WTC11 (cell line): ENCODE measurements at regions not wholly inside any gene's neighbourhood (a gene's known extent, or its start where the extent isn't known, plus 50 kb on each side); places are given as distances from the start of the nearest gene placed in this dataset.

Experiments
- ATAC-seq: fragments of 200-7000 bp; cut with Tn5 transposase; 2 replicates; pipeline ENCODE4 v1.10.0; 2021; ENCODE audit warnings: mild to moderate bottlenecking, moderate library complexity
- CTCF ChIA-PET: fragments of 300-600 bp; sonication (Branson Sonifier 250); formaldehyde crosslinking; loops from one replicate; lab custom pipeline; 2021; ENCODE audit warnings: antibody characterized with exemption; lab: Charles Lee
- POLR2A ChIA-PET: fragments of 350-600 bp; sonication (Branson Sonifier 250); formaldehyde crosslinking; loops from one replicate; lab custom pipeline; 2021; ENCODE audit warnings: antibody characterized with exemption; lab: Charles Lee
- DNase-seq: peaks from one replicate; pipeline ENCODE4 v3.0.0; 2021; ENCODE audit warnings: low spot score
- H3K27ac Mint-ChIP-seq: 2 replicates; pipeline ENCODE4 v1.8.0; 2021; ENCODE audit warnings: mixed read lengths
- H3K27me3 Mint-ChIP-seq: 2 replicates; pipeline ENCODE4 v1.8.0; 2021; ENCODE audit warnings: low read depth, mild to moderate bottlenecking, moderate library complexity, mixed read lengths
- H3K36me3 Mint-ChIP-seq: 2 replicates; pipeline ENCODE4 v1.8.0; 2021; ENCODE audit warnings: mixed read lengths
- H3K4me1 Mint-ChIP-seq: 2 replicates; pipeline ENCODE4 v1.8.0; 2022; ENCODE audit warnings: mixed read lengths
- H3K4me3 Mint-ChIP-seq: 2 replicates; pipeline ENCODE4 v1.8.0; 2021; ENCODE audit warnings: mild to moderate bottlenecking, moderate library complexity, mixed read lengths
- H3K9me3 Mint-ChIP-seq: 2 replicates; pipeline ENCODE4 v1.8.0; 2021; ENCODE audit warnings: mixed read lengths
- ATF1 ChIP-seq: sonication (generic); formaldehyde crosslinking; IDR thresholded peaks from 2 replicates; pipeline ENCODE4 v1.8.1; 2023; ENCODE audit warnings: mild to moderate bottlenecking, moderate library complexity, missing genetic modification reagents
- CBFB ChIP-seq: sonication (generic); formaldehyde crosslinking; IDR thresholded peaks from 2 replicates; pipeline ENCODE4 v1.8.1; 2022; ENCODE audit warnings: mild to moderate bottlenecking, low read depth, missing genetic modification reagents
- E2F4 ChIP-seq: sonication (generic); formaldehyde crosslinking; IDR thresholded peaks from 2 replicates; pipeline ENCODE4 v1.8.1; 2022; ENCODE audit warnings: low read depth, mild to moderate bottlenecking, moderate library complexity, missing genetic modification reagents, borderline replicate concordance
- EMX1 ChIP-seq: fragments of 250-450 bp; sonication (Bioruptor Pico); IDR thresholded peaks from 2 replicates; pipeline ENCODE4 v1.8.0; 2021; ENCODE audit warnings: mild to moderate bottlenecking
- ETV6 ChIP-seq: sonication (generic); formaldehyde crosslinking; IDR thresholded peaks from 2 replicates; pipeline ENCODE4 v1.8.1; 2022; ENCODE audit warnings: mild to moderate bottlenecking, missing genetic modification reagents
- IRF2 ChIP-seq: sonication (generic); formaldehyde crosslinking; IDR thresholded peaks from 2 replicates; pipeline ENCODE4 v1.8.0; 2022; ENCODE audit warnings: low read depth, missing genetic modification reagents, borderline replicate concordance
- NR3C1 ChIP-seq: sonication (generic); formaldehyde crosslinking; conservative IDR thresholded peaks from 2 replicates; pipeline ENCODE4 v1.8.1; 2023; ENCODE audit warnings: low read depth, mild to moderate bottlenecking, missing genetic modification reagents
- PRDM15 ChIP-seq: sonication (generic); formaldehyde crosslinking; IDR thresholded peaks from 2 replicates; pipeline ENCODE4 v1.8.0; 2022; ENCODE audit warnings: missing genetic modification reagents
- TCF7 ChIP-seq: sonication (generic); formaldehyde crosslinking; IDR thresholded peaks from 2 replicates; pipeline ENCODE4 v1.8.0; 2022; ENCODE audit warnings: mild to moderate bottlenecking, low read depth, missing genetic modification reagents, moderate library complexity
- ZNF138 ChIP-seq: sonication (generic); formaldehyde crosslinking; conservative IDR thresholded peaks from 2 replicates; pipeline ENCODE4 v1.8.1; 2022; ENCODE audit warnings: mild to moderate bottlenecking, moderate library complexity, missing genetic modification reagents
- ZNF219 ChIP-seq: sonication (generic); formaldehyde crosslinking; IDR thresholded peaks from 2 replicates; pipeline ENCODE4 v1.8.0; 2023; ENCODE audit warnings: missing genetic modification reagents, mild to moderate bottlenecking, borderline replicate concordance
- ZNF263 ChIP-seq: sonication (generic); formaldehyde crosslinking; IDR thresholded peaks from 2 replicates; pipeline ENCODE4 v1.8.1; 2022; ENCODE audit warnings: low read depth, mild to moderate bottlenecking, moderate library complexity, missing genetic modification reagents
- ZNF396 ChIP-seq: fragments of 250-450 bp; sonication (Bioruptor Pico); IDR thresholded peaks from 2 replicates; pipeline ENCODE4 v1.8.0; 2021; ENCODE audit warnings: mild to moderate bottlenecking, moderate library complexity, borderline replicate concordance
- ZNF425 ChIP-seq: fragments of 250-450 bp; sonication (Bioruptor Pico); conservative IDR thresholded peaks from 2 replicates; pipeline ENCODE4 v1.9.0; 2021; ENCODE audit warnings: mild to moderate bottlenecking
- TF ChIP-seq, protein P1 (sequence below): sonication (generic); formaldehyde crosslinking; IDR thresholded peaks from 2 replicates; pipeline ENCODE4 v1.8.0; 2022; ENCODE audit warnings: mild to moderate bottlenecking, missing genetic modification reagents
- TF ChIP-seq, protein P2 (sequence below): sonication (generic); formaldehyde crosslinking; IDR thresholded peaks from 2 replicates; pipeline ENCODE4 v1.8.1; 2023; ENCODE audit warnings: mild to moderate bottlenecking, moderate library complexity, missing genetic modification reagents
- TF ChIP-seq, protein P3 (sequence below): sonication (generic); formaldehyde crosslinking; IDR thresholded peaks from 2 replicates; pipeline ENCODE4 v1.8.0; 2023; ENCODE audit warnings: missing genetic modification reagents
- TF ChIP-seq, protein P4 (sequence below): sonication (generic); formaldehyde crosslinking; IDR thresholded peaks from 2 replicates; pipeline ENCODE4 v1.8.1; 2022; ENCODE audit warnings: mild to moderate bottlenecking, missing genetic modification reagents, moderate library complexity, borderline replicate concordance
- TF ChIP-seq, protein P5 (sequence below): fragments of 200-600 bp; IDR thresholded peaks from 2 replicates; pipeline ENCODE4 v1.8.0; 2022; ENCODE audit warnings: antibody characterized with exemption

DNA sequence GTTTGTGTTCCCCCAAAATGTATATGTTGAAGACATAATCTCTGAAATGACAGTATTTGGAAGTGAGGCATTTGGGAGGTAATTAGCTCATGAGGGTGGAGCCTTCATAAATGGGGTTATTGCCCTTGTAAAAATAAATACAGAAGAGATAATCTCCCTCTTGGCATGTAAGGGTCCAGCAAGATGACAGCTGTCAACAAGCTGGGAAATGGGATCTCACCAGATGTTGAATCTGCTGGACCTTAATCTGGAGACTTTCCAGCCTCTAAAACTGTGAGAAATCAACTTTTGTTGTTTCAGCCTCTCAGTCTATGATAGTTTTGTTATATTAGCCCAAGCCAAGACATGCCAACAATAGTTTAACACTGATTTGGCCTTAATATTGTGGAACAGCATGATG is 438.2 kb upstream of the PCDH7 start (continued):
- TF ChIP-seq, protein P1, sequence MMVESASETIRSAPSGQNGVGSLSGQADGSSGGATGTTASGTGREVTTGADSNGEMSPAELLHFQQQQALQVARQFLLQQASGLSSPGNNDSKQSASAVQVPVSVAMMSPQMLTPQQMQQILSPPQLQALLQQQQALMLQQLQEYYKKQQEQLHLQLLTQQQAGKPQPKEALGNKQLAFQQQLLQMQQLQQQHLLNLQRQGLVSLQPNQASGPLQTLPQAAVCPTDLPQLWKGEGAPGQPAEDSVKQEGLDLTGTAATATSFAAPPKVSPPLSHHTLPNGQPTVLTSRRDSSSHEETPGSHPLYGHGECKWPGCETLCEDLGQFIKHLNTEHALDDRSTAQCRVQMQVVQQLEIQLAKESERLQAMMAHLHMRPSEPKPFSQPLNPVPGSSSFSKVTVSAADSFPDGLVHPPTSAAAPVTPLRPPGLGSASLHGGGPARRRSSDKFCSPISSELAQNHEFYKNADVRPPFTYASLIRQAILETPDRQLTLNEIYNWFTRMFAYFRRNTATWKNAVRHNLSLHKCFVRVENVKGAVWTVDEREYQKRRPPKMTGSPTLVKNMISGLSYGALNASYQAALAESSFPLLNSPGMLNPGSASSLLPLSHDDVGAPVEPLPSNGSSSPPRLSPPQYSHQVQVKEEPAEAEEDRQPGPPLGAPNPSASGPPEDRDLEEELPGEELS = no peak
- TF ChIP-seq ZNF396 (CRISPR knock-in tag) = no peak
- TF ChIP-seq ATF1 (CRISPR knock-in tag) = no peak

GRCh38 chr4:30283336-30283735 is 436.8 kb upstream of the PCDH7 start:
- no peak overlapping the region for H3K27ac Mint-ChIP-seq
- no peaks in the 10 kb centered on the region for H3K27me3 Mint-ChIP-seq
- no peaks in the 10 kb centered on the region for H3K4me1 Mint-ChIP-seq
- ATAC-seq (no peak), DNase-seq (no peak)
- H3K36me3 Mint-ChIP-seq = no peaks in the 10 kb centered on the region
- CTCF ChIA-PET = no interaction called here
- no peaks in the 10 kb centered on the region for H3K9me3 Mint-ChIP-seq
- TF ChIP-seq NR3C1 (no peak), ZNF138 (CRISPR knock-in tag) (no peak), E2F4 (CRISPR knock-in tag) (no peak), ZNF425 (CRISPR knock-in tag) (no peak), TCF7 (no peak), ETV6 (CRISPR knock-in tag) (no peak)
- TF ChIP-seq, protein P2, sequence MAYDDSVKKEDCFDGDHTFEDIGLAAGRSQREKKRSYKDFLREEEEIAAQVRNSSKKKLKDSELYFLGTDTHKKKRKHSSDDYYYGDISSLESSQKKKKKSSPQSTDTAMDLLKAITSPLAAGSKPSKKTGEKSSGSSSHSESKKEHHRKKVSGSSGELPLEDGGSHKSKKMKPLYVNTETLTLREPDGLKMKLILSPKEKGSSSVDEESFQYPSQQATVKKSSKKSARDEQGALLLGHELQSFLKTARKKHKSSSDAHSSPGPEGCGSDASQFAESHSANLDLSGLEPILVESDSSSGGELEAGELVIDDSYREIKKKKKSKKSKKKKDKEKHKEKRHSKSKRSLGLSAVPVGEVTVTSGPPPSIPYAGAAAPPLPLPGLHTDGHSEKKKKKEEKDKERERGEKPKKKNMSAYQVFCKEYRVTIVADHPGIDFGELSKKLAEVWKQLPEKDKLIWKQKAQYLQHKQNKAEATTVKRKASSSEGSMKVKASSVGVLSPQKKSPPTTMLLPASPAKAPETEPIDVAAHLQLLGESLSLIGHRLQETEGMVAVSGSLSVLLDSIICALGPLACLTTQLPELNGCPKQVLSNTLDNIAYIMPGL (CRISPR knock-in tag) = no peak
- no peak overlapping the region for H3K4me3 Mint-ChIP-seq
- POLR2A ChIA-PET = no interaction called here

DNA sequence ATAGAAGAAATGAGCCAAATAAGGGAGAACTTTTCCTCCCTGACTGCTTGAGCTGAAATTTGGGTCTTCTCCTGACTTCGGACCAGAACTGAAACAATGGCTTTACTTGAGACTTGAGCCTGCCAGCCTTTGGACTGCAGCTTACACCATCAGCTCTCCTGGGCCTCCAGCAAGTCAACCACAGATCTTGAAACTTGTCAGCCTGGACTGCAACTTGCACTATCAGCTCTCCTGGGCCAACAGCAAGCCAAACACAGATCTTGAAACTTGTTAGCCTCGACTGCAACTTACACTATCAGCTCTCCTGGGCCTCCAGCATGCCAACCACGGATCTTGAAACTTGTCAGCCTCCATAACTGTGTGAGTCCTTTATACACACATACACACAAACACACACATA is 425.9 kb upstream of the PCDH7 start:
- Mint-ChIP-seq H3K9me3 (peaks cover 10% of the 10 kb centered on the region), H3K4me1 (no peaks in the 10 kb centered on the region), H3K36me3 (no peaks in the 10 kb centered on the region), H3K27ac (no peak overlapping the region), H3K4me3 (no peak overlapping the region), H3K27me3 (no peaks in the 10 kb centered on the region)
- ChIA-PET POLR2A (no interaction called here), CTCF (no interaction called here)
- no peak for ATAC-seq
- no peak for DNase-seq
- TF ChIP-seq, protein P3, sequence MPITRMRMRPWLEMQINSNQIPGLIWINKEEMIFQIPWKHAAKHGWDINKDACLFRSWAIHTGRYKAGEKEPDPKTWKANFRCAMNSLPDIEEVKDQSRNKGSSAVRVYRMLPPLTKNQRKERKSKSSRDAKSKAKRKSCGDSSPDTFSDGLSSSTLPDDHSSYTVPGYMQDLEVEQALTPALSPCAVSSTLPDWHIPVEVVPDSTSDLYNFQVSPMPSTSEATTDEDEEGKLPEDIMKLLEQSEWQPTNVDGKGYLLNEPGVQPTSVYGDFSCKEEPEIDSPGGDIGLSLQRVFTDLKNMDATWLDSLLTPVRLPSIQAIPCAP (CRISPR knock-in tag) = no peak
- TF ChIP-seq ZNF263 (CRISPR knock-in tag) = no peak
- TF ChIP-seq, protein P4, sequence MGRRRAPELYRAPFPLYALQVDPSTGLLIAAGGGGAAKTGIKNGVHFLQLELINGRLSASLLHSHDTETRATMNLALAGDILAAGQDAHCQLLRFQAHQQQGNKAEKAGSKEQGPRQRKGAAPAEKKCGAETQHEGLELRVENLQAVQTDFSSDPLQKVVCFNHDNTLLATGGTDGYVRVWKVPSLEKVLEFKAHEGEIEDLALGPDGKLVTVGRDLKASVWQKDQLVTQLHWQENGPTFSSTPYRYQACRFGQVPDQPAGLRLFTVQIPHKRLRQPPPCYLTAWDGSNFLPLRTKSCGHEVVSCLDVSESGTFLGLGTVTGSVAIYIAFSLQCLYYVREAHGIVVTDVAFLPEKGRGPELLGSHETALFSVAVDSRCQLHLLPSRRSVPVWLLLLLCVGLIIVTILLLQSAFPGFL (CRISPR knock-in tag) = no peak
- TF ChIP-seq IRF2 = no peak
- TF ChIP-seq NR3C1 = no peak
- no peak for TF ChIP-seq PRDM15 (CRISPR knock-in tag)
- no peak for TF ChIP-seq EMX1 (CRISPR knock-in tag)
- TF ChIP-seq CBFB (CRISPR knock-in tag) = no peak
- TF ChIP-seq ZNF219 (CRISPR knock-in tag) = no peak
- TF ChIP-seq, protein P5, sequence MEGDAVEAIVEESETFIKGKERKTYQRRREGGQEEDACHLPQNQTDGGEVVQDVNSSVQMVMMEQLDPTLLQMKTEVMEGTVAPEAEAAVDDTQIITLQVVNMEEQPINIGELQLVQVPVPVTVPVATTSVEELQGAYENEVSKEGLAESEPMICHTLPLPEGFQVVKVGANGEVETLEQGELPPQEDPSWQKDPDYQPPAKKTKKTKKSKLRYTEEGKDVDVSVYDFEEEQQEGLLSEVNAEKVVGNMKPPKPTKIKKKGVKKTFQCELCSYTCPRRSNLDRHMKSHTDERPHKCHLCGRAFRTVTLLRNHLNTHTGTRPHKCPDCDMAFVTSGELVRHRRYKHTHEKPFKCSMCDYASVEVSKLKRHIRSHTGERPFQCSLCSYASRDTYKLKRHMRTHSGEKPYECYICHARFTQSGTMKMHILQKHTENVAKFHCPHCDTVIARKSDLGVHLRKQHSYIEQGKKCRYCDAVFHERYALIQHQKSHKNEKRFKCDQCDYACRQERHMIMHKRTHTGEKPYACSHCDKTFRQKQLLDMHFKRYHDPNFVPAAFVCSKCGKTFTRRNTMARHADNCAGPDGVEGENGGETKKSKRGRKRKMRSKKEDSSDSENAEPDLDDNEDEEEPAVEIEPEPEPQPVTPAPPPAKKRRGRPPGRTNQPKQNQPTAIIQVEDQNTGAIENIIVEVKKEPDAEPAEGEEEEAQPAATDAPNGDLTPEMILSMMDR = no peak
